ENCODE measurements at regions not wholly inside any gene's neighbourhood (a gene's known extent, or its start where the extent isn't known, plus 50 kb on each side); places are given as distances from the start of the nearest gene placed in this dataset.

DNA sequence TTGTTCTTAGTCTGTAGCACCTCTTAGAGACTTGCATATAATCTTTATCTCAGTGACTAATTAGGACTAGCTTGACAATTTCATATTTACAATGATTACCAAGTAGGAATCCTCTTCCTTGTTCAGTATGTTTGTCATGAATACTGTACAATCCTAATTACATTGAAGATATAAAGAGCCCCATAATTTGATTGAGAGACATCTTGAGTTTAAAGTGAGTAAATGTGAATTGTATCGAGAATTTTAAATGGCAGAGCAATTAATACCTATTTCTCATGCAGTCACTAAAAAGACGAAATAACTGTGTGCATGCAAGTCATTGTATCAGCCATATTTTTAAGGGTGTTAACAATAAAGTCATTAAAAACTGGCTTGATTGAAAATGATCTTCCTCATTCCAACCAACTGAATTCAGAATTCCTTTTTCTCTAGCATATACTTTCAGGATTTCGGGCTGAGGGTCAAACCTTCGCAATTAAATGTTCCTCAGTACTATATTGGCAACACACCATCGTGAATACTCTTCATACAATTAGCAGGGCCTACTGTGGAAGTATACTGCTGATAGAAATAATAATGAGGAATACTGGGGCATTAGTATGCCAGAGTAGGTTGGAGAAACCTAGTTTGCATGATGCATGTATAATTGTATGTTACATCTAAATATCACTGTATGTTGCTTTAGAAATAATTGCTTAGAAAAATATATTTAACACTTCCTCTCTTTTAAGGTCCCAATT lies 284.7 kb upstream of the TMEM161B start:
- TF ChIP-seq EZH2 (IDR thresholded peaks at IDR 0.05; ENCODE audit: insufficient read depth, poor library complexity, severe bottlenecking): no peak
- TF ChIP-seq EZH2phosphoT487 (IDR thresholded peaks at IDR 0.05; ENCODE audit: insufficient read depth, low read depth): no peak
